ENCODE measurements at regions not wholly inside any gene's neighbourhood (a gene's known extent, or its start where the extent isn't known, plus 50 kb on each side); places are given as distances from the start of the nearest gene placed in this dataset.

GRCh38 chr10:91343010-91343409 is 67.1 kb upstream of the HECTD2 start:
- Histone ChIP-seq H3K9ac (ENCODE audit: low read length) (no peak overlapping the region), H3K4me3 (ENCODE audit: low read length) (no peak overlapping the region), H3K9me3 (ENCODE audit: insufficient read depth, low read length) (no peaks in the 10 kb centered on the region), H3K4me2 (ENCODE audit: low read length) (no peak overlapping the region), H3K4me1 (ENCODE audit: low read length) (peaks cover 43% of the 10 kb centered on the region), H3K79me2 (ENCODE audit: low read length) (no peaks in the 10 kb centered on the region), H3K27me3 (ENCODE audit: low read depth, low read length) (no peaks in the 10 kb centered on the region), H2AFZ (ENCODE audit: low read depth, low read length) (no peak overlapping the region), H3K36me3 (replicated peaks; ENCODE audit: low read depth, low read length) (no peaks in the 10 kb centered on the region), H3K27ac (ENCODE audit: low read length) (no peak overlapping the region), H4K20me1 (ENCODE audit: insufficient read depth, low read length) (no peaks in the 10 kb centered on the region)
- TF ChIP-seq EZH2phosphoT487 (IDR thresholded peaks at IDR 0.05; ENCODE audit: low read depth): no peak
- no peak for TF ChIP-seq CTCF (IDR thresholded peaks at IDR 0.05; ENCODE audit: low read depth, low read length)

DNA sequence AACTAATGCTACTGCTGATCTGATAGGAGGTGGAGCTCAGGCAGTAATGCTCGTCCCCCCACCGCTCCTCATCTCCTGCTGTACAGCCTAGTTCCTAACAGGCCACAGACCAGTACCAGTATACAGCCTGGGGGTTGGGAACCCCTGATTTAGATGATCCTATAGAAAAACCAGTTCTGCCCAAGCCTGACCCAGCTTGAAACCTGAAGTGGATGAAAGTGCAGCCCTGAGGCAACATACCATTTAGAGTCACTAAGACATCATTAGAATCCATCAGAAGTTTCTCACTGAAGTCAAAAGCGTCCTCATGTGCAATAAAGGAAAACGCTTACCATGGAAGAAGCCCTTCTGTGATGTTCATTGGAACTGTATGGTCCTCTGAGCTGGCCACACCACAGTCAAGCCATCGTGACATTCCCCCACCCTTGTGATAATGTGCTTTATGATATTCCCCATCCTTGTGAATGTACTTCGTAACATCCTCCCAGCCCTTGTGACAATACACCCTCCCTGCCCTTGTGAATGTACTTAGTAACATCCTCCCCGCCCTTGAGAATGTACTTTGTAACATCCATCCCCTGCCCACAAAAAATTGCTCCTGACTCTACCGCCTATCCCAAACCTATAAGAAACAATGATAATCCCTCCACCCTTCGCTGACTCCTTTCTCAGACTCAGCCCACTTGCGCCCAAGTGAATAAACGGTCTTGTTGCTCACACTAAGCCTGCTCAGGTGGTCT is 65.9 kb upstream of the HECTD2 start:
- Histone ChIP-seq H2AFZ (ENCODE audit: low read depth, low read length) (no peak overlapping the region), H3K4me3 (ENCODE audit: low read length) (no peak overlapping the region), H3K36me3 (replicated peaks; ENCODE audit: low read depth, low read length) (no peaks in the 10 kb centered on the region), H3K27ac (ENCODE audit: low read length) (no peak overlapping the region), H3K9me3 (ENCODE audit: insufficient read depth, low read length) (no peaks in the 10 kb centered on the region), H3K27me3 (ENCODE audit: low read depth, low read length) (no peaks in the 10 kb centered on the region), H3K4me2 (ENCODE audit: low read length) (no peak overlapping the region), H3K9ac (ENCODE audit: low read length) (no peak overlapping the region), H3K79me2 (ENCODE audit: low read length) (no peaks in the 10 kb centered on the region), H4K20me1 (ENCODE audit: insufficient read depth, low read length) (no peaks in the 10 kb centered on the region), H3K4me1 (ENCODE audit: low read length) (peaks cover 31% of the 10 kb centered on the region)
- TF ChIP-seq CTCF (IDR thresholded peaks at IDR 0.05; ENCODE audit: low read depth, low read length) (no peak), EZH2phosphoT487 (IDR thresholded peaks at IDR 0.05; ENCODE audit: low read depth) (no peak)

- Histone ChIP-seq H3K79me2 (ENCODE audit: low read length) (no peaks in the 10 kb centered on the region), H3K4me2 (ENCODE audit: low read length) (no peak overlapping the region), H3K27me3 (ENCODE audit: low read depth, low read length) (no peaks in the 10 kb centered on the region), H4K20me1 (ENCODE audit: insufficient read depth, low read length) (no peaks in the 10 kb centered on the region), H3K4me3 (ENCODE audit: low read length) (no peak overlapping the region), H3K27ac (ENCODE audit: low read length) (no peak overlapping the region), H3K9ac (ENCODE audit: low read length) (no peak overlapping the region), H3K9me3 (ENCODE audit: insufficient read depth, low read length) (no peaks in the 10 kb centered on the region), H3K4me1 (ENCODE audit: low read length) (peaks cover 21% of the 10 kb centered on the region), H3K36me3 (replicated peaks; ENCODE audit: low read depth, low read length) (no peaks in the 10 kb centered on the region), H2AFZ (ENCODE audit: low read depth, low read length) (no peak overlapping the region)
- TF ChIP-seq CTCF (IDR thresholded peaks at IDR 0.05; ENCODE audit: low read depth, low read length) (no peak), EZH2phosphoT487 (IDR thresholded peaks at IDR 0.05; ENCODE audit: low read depth) (no peak)
Measured at GRCh38 chr10:91345716-91346115, 64.4 kb upstream of the HECTD2 start.

DNA sequence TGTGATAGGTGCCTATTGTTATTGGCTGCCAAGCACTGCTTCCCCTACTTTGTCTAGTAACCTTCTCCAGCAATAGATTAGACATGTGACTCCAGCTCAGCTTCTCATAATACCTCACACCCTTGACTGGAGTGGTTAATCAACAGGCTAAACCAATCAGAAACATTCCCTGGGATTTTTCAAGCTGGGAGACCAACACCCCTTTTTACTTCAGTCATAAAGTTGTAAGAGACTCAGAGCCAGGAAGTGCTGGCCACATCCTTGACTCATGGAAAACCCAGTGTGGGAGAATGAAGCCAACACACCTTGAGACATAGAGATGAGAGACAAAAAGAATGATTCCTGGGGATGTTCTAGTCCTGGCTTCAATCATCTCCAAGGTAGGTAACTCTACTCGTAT is 62.6 kb upstream of the HECTD2 start:
- H3K36me3 ChIP-seq (replicated peaks; ENCODE audit: low read depth, low read length): no peaks in the 10 kb centered on the region
- H3K9me3 ChIP-seq (ENCODE audit: insufficient read depth, low read length): no peaks in the 10 kb centered on the region
- H2AFZ ChIP-seq (ENCODE audit: low read depth, low read length): no peak overlapping the region
- no peak overlapping the region for H3K4me2 ChIP-seq (ENCODE audit: low read length)
- H3K4me3 ChIP-seq (ENCODE audit: low read length): no peak overlapping the region
- H3K9ac ChIP-seq (ENCODE audit: low read length): no peak overlapping the region
- no peaks in the 10 kb centered on the region for H4K20me1 ChIP-seq (ENCODE audit: insufficient read depth, low read length)
- H3K4me1 ChIP-seq (ENCODE audit: low read length): peaks cover 6% of the 10 kb centered on the region; the same call in 1 of the 2 replicates
- no peak for TF ChIP-seq EZH2phosphoT487 (IDR thresholded peaks at IDR 0.05; ENCODE audit: low read depth)
- TF ChIP-seq CTCF (IDR thresholded peaks at IDR 0.05; ENCODE audit: low read depth, low read length): no peak
- H3K27ac ChIP-seq (ENCODE audit: low read length): no peak overlapping the region
- no peaks in the 10 kb centered on the region for H3K79me2 ChIP-seq (ENCODE audit: low read length)
- H3K27me3 ChIP-seq (ENCODE audit: low read depth, low read length): no peaks in the 10 kb centered on the region

Data from OCI-LY3 (cell line).